ENCODE measurements at regions not wholly inside any gene's neighbourhood (a gene's known extent, or its start where the extent isn't known, plus 50 kb on each side); places are given as distances from the start of the nearest gene placed in this dataset.

DNA sequence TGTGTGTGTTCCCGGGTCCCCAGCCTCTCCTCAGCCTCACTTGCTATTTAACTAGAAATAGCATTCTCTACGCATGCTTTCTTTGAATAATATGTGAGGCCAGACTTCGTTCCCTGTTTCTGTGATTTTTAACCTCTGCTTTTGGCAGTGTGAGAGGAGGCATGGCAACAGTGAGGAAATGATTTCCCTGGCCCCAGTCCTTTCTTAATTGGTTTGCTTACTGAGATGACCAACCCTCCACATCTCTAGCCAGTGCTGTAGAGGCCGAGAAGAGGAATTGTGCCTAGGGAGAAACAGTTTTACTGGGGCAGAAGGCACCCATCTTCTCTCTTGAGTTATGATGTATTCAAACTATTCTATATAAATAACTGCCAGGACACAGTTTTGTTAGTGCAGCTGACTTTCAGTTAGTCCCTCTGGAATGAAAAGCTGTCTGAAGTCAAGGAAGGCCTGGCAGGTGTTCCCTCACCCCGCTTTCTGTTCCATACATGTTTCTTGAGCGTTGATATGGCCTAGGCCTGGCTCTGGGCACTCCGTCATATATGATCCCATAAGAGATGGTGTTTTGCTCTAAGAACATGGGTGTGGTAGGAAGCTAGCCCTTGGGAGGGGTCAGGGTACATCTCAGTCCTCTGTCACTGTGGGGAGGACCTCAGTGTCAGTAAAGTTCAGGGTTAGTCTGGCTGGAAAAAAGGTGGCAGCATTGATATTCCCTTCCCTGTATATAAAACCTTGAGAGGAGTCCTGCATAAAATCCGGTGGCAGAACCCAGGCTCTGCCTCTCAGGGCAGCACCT is 73.7 kb upstream of the NPAS1 start:
- DNase-seq = no peak

DNA sequence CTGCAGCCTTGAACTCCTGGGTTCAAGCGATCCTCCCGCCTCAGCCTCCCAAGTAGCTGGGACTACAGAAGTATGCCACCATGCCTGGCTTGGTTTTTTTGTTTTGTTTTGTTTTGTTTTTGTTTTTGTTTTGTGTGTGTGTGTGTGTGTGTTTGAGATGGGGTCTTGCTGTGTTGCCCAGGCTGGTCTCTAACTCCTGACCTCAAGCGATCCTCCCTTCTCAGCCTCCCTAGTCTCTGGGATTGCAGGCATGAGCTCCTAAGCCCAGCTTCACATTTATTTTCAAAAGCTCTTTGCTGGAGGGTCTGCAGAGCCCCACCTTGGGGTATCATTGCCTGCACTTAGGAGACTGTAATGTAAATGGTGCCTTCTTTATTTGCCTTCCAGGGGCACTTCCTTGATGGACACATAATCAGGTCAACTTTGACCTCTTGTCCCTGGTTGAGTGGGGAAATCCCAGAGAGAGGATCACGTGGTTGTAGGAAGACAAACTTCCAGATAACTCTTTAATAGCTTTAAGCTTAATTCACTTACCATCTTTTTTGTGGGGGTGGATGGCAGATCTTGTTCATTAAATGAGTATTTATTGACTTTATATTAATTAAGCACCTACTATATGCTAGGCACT is 72.9 kb upstream of the NPAS1 start:
- DNase-seq = no peak

DNA sequence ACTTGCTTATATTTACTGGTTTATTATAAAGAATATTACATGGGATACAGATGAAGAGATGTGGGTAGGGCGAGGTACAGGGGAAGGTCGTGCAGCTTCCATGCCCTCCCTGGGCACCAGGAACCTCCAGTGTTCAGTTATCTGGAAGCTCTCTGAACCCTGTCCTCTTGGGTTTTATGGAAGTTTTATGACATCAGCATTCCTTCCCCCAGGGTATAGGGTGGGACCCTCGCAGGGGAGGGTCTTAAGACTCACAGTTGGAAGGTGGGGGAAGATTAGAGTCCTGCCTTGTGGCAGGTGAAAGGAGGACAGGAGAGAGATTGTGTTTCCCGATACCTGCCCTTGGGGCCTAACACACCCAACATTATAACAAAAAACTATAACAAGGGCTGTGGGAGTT is 71.8 kb upstream of the NPAS1 start:
- no peak for DNase-seq

DNA sequence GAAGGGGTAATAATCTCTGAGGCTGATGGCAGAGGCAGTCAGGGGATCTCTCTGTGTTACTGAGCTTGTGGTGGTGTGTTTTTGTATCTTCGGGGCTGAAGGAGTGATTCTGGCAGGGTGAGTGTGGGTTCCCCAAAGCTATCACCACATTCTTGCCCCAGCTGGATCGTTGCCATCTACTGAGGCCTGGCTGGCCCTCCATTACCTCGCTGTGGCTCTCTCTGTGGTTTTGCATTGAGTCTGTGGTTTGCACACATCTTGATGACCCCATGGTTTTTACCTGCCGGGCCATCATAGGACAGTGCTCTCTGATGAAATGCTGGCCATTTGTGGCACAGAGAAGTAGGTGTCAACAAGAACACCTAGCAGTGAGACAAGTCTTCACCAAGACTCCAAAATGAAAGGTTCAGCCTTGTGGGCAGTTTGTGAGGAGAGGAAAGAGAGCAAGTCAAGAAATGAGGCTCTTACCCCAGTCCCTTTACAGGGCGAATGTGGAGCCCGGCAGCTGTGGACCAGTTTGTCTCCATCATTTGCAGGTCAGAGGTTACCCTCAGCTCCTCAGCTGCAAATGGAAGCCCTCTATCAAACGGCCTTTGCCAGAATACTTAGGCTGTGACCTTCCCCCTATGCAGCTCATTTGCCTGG is 69.0 kb upstream of the NPAS1 start:
- DNase-seq = peak; percentile 67

DNA sequence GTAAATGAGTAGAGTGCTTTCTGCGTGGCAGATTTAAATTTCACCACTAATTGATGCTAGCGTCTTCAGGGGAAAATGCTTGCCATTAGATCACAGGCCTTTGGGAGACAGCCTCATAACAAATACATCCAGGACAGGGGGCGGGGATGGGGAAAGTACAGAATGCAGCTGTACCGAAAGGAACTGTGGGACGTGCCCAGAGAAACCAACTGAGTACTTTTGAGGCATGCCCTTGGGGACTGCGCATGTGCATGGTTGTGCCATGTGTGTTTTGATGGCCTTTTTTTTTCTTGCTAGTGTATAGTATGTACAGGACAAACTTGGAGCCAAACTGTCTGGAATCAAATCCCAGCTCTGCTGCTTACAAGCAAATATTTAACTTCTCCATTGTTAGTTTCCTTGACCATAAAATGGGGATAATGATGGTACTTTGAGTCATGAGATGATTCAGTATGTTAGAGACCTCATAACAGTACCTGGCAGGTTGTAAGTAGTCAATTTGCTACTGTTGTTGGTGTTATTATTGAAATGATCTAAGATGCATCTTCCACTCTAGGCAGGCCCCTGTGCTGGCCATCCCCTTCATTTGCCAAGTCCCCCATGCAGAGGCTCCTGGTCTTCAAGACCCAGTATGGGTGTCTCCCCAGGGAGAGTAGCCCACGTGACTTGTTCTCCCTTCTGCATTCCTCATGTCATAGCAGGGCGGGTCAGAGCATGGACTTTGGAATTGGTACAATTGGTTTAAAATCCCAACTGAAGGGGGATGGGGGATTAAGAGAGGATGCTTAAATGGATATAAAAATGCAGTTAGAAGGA is 68.3 kb upstream of the NPAS1 start:
- DNase-seq = no peak

DNA sequence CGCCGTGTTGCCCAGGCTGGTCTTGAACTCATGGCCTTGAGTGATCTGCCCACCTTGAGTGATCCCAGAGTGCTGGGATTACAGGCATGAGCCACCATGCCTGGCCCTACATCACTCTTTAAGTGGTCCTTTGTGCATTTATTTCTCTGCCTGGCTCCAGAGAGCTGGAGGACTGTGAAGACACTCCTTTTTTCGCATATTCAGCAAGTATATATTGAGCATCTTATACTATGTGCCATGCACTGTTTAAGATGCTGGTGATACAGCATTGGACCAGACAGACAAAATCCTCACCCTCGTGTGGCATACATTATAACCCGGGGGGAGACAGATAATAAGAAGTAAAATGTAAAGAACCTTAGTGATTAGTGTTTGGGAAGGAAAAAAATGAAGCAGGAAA is 66.8 kb upstream of the NPAS1 start:
- no peak for DNase-seq

DNA sequence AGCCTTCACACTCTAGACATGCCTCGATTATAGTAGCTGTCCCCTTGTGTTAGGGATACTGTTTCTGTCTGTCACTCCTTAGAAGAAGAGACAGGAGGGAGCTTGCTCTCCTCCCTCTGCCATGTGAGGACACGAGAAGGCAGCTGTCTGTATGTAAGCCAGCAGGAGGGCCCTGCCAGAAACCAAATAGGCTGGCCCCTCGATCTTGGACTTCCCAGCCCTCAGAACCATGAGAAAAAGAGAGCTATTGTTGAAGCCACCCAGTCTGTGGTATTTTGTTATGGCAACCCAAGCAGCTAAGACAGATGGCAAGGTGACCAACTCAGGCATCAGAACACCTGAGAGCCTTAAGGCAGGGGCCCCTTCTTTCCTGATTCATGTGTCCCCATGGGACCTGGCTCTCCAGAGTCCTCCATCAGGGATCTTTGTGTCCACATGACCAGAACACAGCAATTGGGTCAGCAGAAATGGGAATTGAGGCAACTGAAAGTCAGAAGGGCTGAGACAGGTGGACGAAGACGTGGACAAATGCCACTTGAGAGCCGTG is 65.6 kb upstream of the NPAS1 start:
- no peak for DNase-seq

DNA sequence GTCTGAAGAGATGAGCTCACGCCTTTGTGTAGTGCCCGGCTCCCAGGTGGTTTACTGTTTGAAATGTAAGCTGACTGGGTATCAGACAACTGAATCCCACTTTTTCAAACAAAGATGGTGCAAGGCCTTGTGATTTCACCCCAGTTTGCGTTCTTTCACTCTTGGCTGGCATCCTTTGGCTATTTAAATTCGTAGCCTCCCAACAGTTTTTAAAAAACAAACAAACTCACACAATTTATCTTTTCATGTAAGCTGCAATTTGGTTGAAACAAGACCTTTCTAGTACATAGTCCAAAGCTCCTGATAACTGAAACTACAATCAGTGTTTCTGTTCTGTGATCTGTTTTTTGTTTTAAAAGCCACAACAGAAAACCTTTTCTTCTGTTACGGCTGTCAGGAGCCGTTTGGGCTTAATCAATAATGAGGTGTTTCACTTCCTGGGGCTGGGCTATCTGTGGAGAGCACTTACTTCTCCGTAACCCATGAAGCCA is 65.1 kb upstream of the NPAS1 start:
- DNase-seq = no peak

DNA sequence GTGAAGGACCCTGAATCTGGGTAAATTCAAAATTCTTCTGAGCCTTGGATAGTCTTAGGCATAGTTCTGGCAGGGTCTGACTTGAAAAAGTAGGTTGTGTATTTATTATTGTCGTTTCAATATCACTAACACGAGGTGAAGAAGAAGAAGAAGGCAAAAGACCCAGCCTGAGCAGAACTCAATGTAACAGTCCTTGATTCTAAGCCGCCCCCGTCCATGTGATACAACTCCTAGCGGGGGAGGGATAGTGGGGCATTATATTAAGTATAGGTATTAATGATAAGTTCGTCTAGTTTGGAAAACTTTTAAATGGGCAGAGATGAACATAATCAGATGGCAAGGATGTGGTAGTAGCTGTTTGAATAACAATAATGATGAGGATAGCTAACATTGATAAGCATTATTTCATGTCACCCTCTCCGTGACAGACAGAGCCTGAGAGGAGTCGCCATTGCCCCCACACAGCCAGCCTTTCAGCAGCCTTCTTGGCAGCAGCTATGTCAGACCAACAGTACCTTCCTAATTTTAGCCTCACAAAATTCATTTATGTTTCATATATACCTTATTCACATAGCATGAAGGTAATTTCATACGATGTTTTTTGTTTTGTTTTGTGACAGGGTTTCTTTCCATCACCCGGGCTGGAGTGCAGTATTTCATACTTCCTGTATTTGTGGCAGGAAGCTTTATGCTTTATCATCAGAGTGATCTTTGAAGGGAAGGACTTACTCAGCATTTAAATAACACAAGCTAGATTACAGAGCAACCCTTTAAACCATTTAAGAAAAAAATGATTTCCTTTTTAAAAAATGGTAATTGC is 64.4 kb upstream of the NPAS1 start:
- DNase-seq = peak; percentile 30

DNA sequence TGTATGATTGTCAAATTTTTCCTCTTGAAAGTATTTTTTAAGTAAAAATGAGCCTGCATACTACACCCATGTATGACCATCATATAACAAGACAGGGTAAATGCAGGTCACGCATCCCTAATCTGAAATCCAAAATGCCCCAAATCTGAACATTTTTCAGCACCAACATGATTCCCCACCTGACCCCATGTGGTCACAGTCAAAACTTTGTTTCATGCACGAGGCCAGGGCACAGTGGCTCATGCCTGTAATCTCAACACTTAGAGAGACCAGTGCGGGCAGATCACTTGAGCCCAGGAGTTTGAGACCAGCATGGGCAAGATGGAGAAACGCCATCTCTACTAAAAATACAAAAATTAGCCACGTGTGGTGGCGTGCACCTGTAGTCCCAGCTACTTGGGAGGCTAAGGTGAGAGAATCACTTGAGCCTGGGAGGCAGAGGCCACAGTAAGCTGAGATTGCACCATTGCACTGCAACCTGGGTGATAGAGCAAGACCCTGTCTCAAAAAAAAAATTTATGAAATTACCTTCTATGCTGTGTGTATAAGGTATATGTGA is 63.7 kb upstream of the NPAS1 start:
- no peak for DNase-seq

DNA sequence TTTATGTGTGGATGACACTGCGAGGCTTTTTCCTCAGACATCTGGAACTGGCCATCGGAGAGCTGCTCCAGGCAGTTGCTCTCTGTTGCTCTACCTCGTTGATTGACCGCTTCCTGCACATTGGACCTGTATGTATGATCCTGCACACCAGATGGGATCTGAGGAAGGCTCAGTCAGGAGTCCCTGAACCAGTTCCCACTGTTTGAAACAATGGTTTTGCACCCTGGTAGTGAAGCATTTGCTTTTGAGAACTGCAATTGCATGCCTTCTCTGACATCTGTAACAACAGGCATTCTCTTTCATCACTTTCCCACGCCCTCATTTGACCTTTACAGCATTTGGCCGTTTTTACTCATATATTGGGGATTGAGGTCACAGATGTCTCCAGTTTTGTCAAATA is 61.1 kb upstream of the NPAS1 start:
- no peak for DNase-seq

DNA sequence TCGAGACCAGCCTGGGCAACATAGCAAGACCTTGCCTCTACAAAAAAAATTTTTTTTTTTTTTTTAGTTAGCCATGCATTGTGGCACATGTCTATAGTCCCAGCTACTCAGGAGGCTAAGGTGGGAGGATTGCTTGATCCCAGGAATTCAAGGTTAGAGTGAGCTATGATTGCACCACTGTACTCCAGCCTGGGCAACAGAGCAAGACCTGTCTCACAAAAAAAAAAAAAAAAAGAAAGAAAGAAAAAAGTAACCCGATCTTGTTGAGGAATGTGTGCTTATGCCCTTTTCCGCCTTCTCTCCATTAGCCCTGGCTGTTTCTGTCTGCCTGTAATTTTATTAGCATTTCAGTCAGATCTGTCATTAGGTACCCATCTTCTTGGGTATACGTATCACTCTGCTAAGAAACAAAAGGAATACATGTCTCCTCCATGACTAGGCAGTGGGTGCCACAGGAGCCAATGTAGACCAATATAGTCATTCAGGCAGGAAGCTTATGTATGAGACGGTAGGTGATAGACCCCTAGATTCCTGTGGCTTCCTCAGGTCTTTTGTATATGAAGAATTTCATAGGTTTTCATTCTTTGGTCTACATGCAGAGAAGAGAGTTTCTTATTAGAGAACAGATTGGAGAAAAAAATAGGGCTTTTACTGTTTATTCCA is 59.6 kb upstream of the NPAS1 start:
- no peak for DNase-seq

DNA sequence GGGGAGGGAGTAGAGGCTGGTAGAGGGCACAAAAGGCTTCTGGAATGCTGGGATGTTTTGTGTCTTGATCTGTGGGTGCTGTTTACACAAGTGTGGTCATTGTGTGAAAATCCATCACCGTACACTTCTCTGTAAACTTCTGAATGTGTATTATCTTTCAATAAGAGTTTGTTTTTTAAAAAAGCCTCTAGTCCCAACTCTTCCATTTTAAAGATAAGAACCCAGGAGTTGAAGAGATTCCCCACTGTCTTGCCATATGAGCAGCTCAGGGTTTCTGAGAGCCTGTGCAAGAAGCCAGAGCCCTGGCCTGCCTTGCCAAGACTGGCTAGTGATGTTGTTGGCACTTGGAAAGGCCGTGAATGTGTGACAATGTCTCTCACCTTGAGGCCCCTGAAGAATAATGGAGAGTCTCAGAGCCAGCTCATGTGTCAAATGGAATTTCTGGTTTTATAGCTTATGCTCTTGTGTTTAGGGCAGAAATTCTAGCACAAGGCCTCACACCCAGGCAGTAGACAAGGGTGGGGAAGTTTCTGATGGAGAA is 57.5 kb upstream of the NPAS1 start:
- DNase-seq = no peak

DNA sequence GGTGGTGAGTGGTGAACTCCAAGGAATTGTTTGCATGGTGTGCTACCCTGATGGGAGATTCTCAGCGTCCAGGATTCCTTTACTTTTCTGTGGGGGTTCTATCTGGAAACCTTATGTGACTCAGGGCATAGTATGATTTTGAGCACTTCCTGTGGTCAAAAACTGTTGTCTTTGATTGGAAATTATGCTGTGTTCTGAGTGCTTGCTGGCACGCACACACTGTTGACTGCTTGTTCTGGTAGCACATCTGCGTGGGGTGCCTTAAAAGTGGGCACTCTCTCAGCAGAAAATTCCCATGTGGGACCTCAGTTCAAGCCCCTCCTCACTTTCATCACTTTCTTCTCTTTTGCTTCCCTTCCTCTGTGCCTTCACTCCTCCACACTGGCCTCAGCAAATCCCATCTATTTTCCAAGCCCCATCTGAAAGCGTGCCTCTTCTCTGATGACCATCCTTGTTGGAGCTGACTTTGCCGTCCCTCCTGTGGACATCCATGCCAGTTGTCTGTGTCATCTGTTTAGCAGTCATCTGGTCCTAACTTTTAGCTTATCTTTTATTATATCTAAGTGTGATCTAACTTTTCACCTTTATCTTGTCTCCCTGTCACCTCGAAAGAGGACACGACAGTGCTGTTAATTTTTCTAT is 56.4 kb upstream of the NPAS1 start:
- DNase-seq = peak; percentile 16

DNA sequence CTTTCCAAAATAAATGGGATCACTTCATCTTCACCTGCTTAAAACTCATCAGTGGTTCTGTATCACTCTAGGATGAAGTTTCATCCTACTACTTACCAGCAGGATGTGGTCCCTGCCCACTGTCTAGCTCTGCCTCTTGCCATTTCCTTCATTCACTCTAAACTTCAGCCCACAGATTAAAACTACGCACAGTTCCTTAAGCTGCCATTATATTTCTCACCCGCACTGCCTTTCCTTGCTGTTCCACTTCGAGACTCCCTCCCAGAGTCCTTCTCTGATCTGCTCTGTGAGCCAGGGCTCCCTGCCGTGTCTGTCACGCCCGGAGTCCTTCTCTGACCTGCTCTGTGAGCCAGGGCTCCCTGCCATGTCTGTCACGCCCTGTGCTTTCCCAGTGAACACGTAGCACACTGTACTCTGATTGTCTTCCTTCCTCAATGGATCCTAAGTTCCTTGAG is 52.0 kb upstream of the NPAS1 start:
- DNase-seq = peak; percentile 18

Measured in NK-92 treated with Interleukin-12 subunit alpha and Interleukin-12 subunit beta, amount 100 ng/mL, for 24 hours (cell line).